Psoas muscle (tissue), 7 donors: ENCODE measurements at regions not wholly inside any gene's neighbourhood (a gene's known extent, or its start where the extent isn't known, plus 50 kb on each side); places are given as distances from the start of the nearest gene placed in this dataset.
A peak's percentile ranks its signal among the peaks of the same experiment; 100 is the strongest.

Source experiments
- ATAC-seq, 4 donors: fragments of 200-7000 bp; cut with Tn5 transposase; one replicate each; pipeline ENCODE4 v1.9.1; 2020; ENCODE audit warnings: moderate library complexity in 3 of 4, mild to moderate bottlenecking in 2 of 4
- DNase-seq, 2 donors: peaks; one replicate each; pipeline ENCODE4 v3.0.0-alpha.2; 2020
- H3K27ac ChIP-seq: fragments of 200-600 bp; one replicate; pipeline ENCODE4 v1.8.0; 2022
- H3K27me3 ChIP-seq, 3 donors: fragments of 200-600 bp in 1 of 3; one replicate each; pipeline versions ENCODE4 v1.6.1 to v1.8.0; 2013 to 2022; ENCODE audit warnings: low read length in 2 of 3, mild to moderate bottlenecking in 2 of 3, moderate library complexity in 1 of 3; ENCODE audit not compliant: insufficient read depth in 3 of 3
- H3K36me3 ChIP-seq, 2 donors: fragments of 200-600 bp in 1 of 2; one replicate each; pipeline versions ENCODE4 v1.6.1 to v1.8.0; 2013 to 2022; ENCODE audit warnings: low read depth in 1 of 2, mild to moderate bottlenecking in 1 of 2, moderate library complexity in 1 of 2; ENCODE audit not compliant: insufficient read depth in 1 of 2
- H3K4me1 ChIP-seq: fragments of 200-600 bp; one replicate; pipeline ENCODE4 v1.8.0; 2022
- H3K4me3 ChIP-seq: fragments of 200-600 bp; one replicate; pipeline ENCODE4 v1.8.0; 2022; ENCODE audit warnings: mild to moderate bottlenecking
- H3K9me3 ChIP-seq: fragments of 200-600 bp; one replicate; pipeline ENCODE4 v1.8.0; 2022
- WGBS, 3 donors: extraction: QIAGEN DNeasy Blood & Tissue Kit; methylation state at CpG; one replicate each; pipeline versions ENCODE4 v1.1.6 to v1.1.7; 2013; 5-methylcytosine and 5-hydroxymethylcytosine counted together
- intact Hi-C, 2 donors: fragments of 100-400 bp; cut with DNase I; formaldehyde crosslinking; loops; one replicate each; pipeline versions ENCODE4 v1.11.0 to v1.14.2; 2022
- TF ChIP-seq, protein P1 (sequence below): fragments of 200-600 bp; IDR thresholded peaks from one replicate; pipeline ENCODE4 v1.8.0; 2022; ENCODE audit warnings: antibody characterized with exemption
- donor health status: healthy with polysubstance abuse.
- donor health status: DM: no; HTN: no; CAD: no; lungs with moderate emphysema.
- donor health status: Bipolar disorder and iron deficiency.
- donor health status: healthy.
- donor health status: DM: yes; HTN: yes; CAD: no.
- donor health status: DM: no; HTN: no; CAD: no.
- donor health status: DM: yes; HTN: yes; CAD: no.

- Histone ChIP-seq H3K9me3 (no peaks in the 10 kb centered on the region), H3K4me1 (no peaks in the 10 kb centered on the region), H3K36me3 (no peaks in the 10 kb centered on the region), H3K27me3 (no peaks in the 10 kb centered on the region), H3K27ac (no peak overlapping the region), H3K4me3 (no peak overlapping the region)
- TF ChIP-seq, protein P1, sequence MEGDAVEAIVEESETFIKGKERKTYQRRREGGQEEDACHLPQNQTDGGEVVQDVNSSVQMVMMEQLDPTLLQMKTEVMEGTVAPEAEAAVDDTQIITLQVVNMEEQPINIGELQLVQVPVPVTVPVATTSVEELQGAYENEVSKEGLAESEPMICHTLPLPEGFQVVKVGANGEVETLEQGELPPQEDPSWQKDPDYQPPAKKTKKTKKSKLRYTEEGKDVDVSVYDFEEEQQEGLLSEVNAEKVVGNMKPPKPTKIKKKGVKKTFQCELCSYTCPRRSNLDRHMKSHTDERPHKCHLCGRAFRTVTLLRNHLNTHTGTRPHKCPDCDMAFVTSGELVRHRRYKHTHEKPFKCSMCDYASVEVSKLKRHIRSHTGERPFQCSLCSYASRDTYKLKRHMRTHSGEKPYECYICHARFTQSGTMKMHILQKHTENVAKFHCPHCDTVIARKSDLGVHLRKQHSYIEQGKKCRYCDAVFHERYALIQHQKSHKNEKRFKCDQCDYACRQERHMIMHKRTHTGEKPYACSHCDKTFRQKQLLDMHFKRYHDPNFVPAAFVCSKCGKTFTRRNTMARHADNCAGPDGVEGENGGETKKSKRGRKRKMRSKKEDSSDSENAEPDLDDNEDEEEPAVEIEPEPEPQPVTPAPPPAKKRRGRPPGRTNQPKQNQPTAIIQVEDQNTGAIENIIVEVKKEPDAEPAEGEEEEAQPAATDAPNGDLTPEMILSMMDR, result no peak
- WGBS, 3 donors, result 74 to 79% (median 74%) methylated on average over 10 of the region's 10 CpGs
- intact Hi-C loops, result no loop called here
- peak; percentile 55 to 74 for DNase-seq
- no peak for ATAC-seq
Measured at GRCh38 chr2:236334122-236334876, 70.1 kb upstream of the ASB18 start.

GRCh38 chr2:236335696-236336574, 71.7 kb upstream of the ASB18 start:
- Histone ChIP-seq H3K27ac (no peak overlapping the region), H3K4me3 (no peak overlapping the region), H3K27me3 (no peaks in the 10 kb centered on the region), H3K36me3 (no peaks in the 10 kb centered on the region), H3K9me3 (no peaks in the 10 kb centered on the region), H3K4me1 (no peaks in the 10 kb centered on the region)
- 84 to 91% (median 91%) methylated on average over 18 to 19 of the region's 19 CpGs for WGBS, 3 donors
- intact Hi-C loops, result no loop called here
- TF ChIP-seq, protein P1, result no peak
- ATAC-seq, result no peak
- DNase-seq, result no peak

- TF ChIP-seq, protein P1, result no peak
- no peaks in the 10 kb centered on the region for H3K4me1 ChIP-seq
- H3K27me3 ChIP-seq, result no peaks in the 10 kb centered on the region
- no peaks in the 10 kb centered on the region for H3K36me3 ChIP-seq
- intact Hi-C loops, result no loop called here
- H3K27ac ChIP-seq, result no peak overlapping the region
- no peak overlapping the region for H3K4me3 ChIP-seq
- no peaks in the 10 kb centered on the region for H3K9me3 ChIP-seq
- DNase-seq, result no peak
- 86 to 88% (median 87%) methylated on average over 29 to 30 of the region's 30 CpGs for WGBS, 3 donors
- no peak for ATAC-seq
Measured at GRCh38 chr2:236336575-236337464, 72.6 kb upstream of the ASB18 start.

DNA sequence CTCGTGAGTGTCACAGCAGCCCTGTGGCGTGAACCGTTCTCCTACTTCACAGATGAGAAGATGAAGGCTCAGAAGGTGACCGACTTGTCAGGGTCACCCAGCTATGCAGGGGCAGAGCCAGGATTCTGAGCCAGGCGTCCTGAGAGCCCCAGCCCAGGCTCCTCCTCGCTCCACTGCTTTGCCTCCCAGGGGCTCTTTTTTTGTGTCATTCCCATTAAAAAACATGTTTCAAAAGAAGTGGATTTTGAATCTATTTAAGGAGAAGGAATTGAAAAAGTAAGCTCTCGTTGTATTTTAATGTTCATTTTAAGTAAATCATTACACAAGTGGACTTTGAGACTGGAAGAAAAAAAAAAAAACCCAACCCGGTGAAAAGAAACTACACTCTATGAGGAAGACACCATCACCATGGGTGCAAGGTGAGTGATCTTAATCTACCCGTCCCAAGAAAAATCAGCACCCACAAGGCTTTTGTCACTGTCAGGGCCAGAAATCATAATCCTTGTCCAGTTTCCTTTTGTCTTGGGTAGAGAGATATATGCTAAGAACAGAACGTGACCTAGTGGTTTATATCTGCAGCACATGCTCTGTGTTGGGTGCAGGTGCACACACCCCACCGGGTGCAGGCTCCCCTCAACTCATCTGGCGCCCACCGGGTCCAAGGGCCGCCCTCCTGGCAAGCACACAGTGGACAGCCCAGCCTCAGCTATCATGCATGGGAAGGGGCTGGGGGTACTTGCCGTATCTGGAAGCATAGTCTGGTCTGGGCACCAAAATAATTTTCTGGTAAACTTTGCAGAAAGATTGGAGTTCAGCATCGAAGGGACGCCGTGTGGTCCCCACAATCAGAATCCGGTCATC, 73.5 kb upstream of the ASB18 start:
- no peaks in the 10 kb centered on the region for H3K9me3 ChIP-seq
- DNase-seq (no peak), ATAC-seq (no peak)
- no peaks in the 10 kb centered on the region for H3K36me3 ChIP-seq
- WGBS, 3 donors, result 80 to 81% (median 81%) methylated on average over 19 of the region's 19 CpGs
- TF ChIP-seq, protein P1, result no peak
- no peaks in the 10 kb centered on the region for H3K4me1 ChIP-seq
- H3K4me3 ChIP-seq, result no peak overlapping the region
- no peaks in the 10 kb centered on the region for H3K27me3 ChIP-seq
- H3K27ac ChIP-seq, result no peak overlapping the region
- intact Hi-C loops, result no loop called here
